CD4-positive, alpha-beta T cell treated with Interleukin-17A for 1 hour (primary cell): ENCODE measurements at regions not wholly inside any gene's neighbourhood (a gene's known extent, or its start where the extent isn't known, plus 50 kb on each side); places are given as distances from the start of the nearest gene placed in this dataset.

Experiments
- DNase-seq: peaks from one replicate; pipeline ENCODE4 v3.0.0-alpha.2; 2020

GRCh38 chr21:35635261-35635660 is 425.1 kb downstream of the SETD4 start:
- no peak for DNase-seq

GRCh38 chr21:35633501-35633900 is 426.8 kb downstream of the SETD4 start:
- DNase-seq, result no peak

- DNase-seq, result no peak
Observed at GRCh38 chr21:35632711-35633110, 427.6 kb downstream of the SETD4 start.

- DNase-seq, result no peak
Observed at GRCh38 chr21:35628316-35628715, 432.0 kb downstream of the SETD4 start.

GRCh38 chr21:35627462-35627861 is 432.9 kb downstream of the SETD4 start:
- DNase-seq, result no peak

- no peak for DNase-seq
Observed at GRCh38 chr21:35625576-35625975, 434.8 kb downstream of the SETD4 start.

- DNase-seq, result no peak
Observed at GRCh38 chr21:35624901-35625300, 435.4 kb downstream of the SETD4 start.

- no peak for DNase-seq
Observed at GRCh38 chr21:35622612-35623011, 437.7 kb downstream of the SETD4 start.

- no peak for DNase-seq
Observed at GRCh38 chr21:35619184-35619583, 441.1 kb downstream of the SETD4 start.

- no peak for DNase-seq
Observed at GRCh38 chr21:35617491-35617890, 442.8 kb downstream of the SETD4 start.

GRCh38 chr21:35616090-35616489 is 444.2 kb downstream of the SETD4 start:
- peak; percentile 7 for DNase-seq

- DNase-seq, result no peak
Observed at GRCh38 chr21:35615325-35615724, 445.0 kb downstream of the SETD4 start.

- no peak for DNase-seq
Observed at GRCh38 chr21:35614396-35614921, 445.9 kb downstream of the SETD4 start.

- no peak for DNase-seq
Observed at GRCh38 chr21:35611708-35612132, 448.6 kb downstream of the SETD4 start.

GRCh38 chr21:35609263-35609662 is 451.1 kb downstream of the SETD4 start:
- no peak for DNase-seq

GRCh38 chr21:35607406-35607805 is 452.9 kb downstream of the SETD4 start:
- DNase-seq, result no peak

- DNase-seq, result no peak
Observed at GRCh38 chr21:35606578-35606977, 453.7 kb downstream of the SETD4 start.

- DNase-seq, result no peak
Observed at GRCh38 chr21:35606146-35606545, 454.2 kb downstream of the SETD4 start.

- no peak for DNase-seq
Observed at GRCh38 chr21:35603494-35603893, 456.8 kb downstream of the SETD4 start.

- no peak for DNase-seq
Observed at GRCh38 chr21:35602811-35603362, 457.4 kb downstream of the SETD4 start.

- DNase-seq, result no peak
Observed at GRCh38 chr21:35601211-35601610, 459.1 kb downstream of the SETD4 start.

- no peak for DNase-seq
Observed at GRCh38 chr21:35599164-35599563, 461.2 kb downstream of the SETD4 start.

GRCh38 chr21:35597750-35598339 is 462.5 kb downstream of the SETD4 start:
- DNase-seq, result no peak

GRCh38 chr21:35594905-35595304 is 465.4 kb downstream of the SETD4 start:
- DNase-seq, result no peak

GRCh38 chr21:35593000-35593502 is 467.3 kb downstream of the SETD4 start:
- no peak for DNase-seq
